Esophagus squamous epithelium (tissue), 5 donors: ENCODE measurements at regions not wholly inside any gene's neighbourhood (a gene's known extent, or its start where the extent isn't known, plus 50 kb on each side); places are given as distances from the start of the nearest gene placed in this dataset.
"Not testable (repeated sequence)": the region's sequence is repeated elsewhere in the genome, so short reads cannot be mapped to it uniquely, and the experiment has no call there.

Experiments
- DNase-seq: peaks from one replicate; lab custom pipeline; 2025; lab: John Stamatoyannopoulos, UW
- H3K27ac ChIP-seq, 4 donors: fragments of 200-600 bp; sonication (generic); one replicate each; pipeline ENCODE4 v1.5.1; 2016 to 2019; ENCODE audit warnings: mild to moderate bottlenecking in 1 of 4
- H3K27me3 ChIP-seq, 4 donors: fragments of 200-600 bp; sonication (generic); 1 replicate in 3 of 4; 2 replicates in 1 of 4; pipeline versions ENCODE4 v1.5.1 to v1.6.0; 2017 to 2021; ENCODE audit warnings: antibody characterized with exemption in 1 of 4
- H3K36me3 ChIP-seq, 3 donors: fragments of 200-600 bp; sonication (generic); one replicate each; pipeline ENCODE4 v1.5.1; 2016 to 2019
- H3K4me1 ChIP-seq, 3 donors: fragments of 200-600 bp; sonication (generic); one replicate each; pipeline ENCODE4 v1.5.1; 2017 to 2019
- H3K4me3 ChIP-seq, 4 donors: fragments of 200-600 bp; sonication (generic); 1 replicate in 3 of 4; 2 replicates in 1 of 4; pipeline ENCODE4 v1.5.1; 2016 to 2019; ENCODE audit warnings: mild to moderate bottlenecking in 2 of 4, moderate library complexity in 1 of 4
- H3K9me3 ChIP-seq, 3 donors: fragments of 200-600 bp; sonication (generic); one replicate each; pipeline ENCODE4 v1.5.1; 2016 to 2019
- CTCF ChIP-seq, 6 experiments: fragments of 450-650 bp in 4 of 6; fragments of 200-600 bp in 2 of 6; sonication (generic) in 2 of 6; IDR thresholded peaks; one replicate each; pipeline ENCODE4 v1.5.1; 2016 to 2019; ENCODE audit warnings: antibody characterized with exemption in 6 of 6, mild to moderate bottlenecking in 4 of 6, moderate library complexity in 4 of 6
- POLR2A ChIP-seq, 4 donors: fragments of 450-650 bp; IDR thresholded peaks; one replicate each; pipeline ENCODE4 v1.6.1; 2017; ENCODE audit warnings: antibody characterized with exemption in 4 of 4, mild to moderate bottlenecking in 4 of 4, moderate library complexity in 3 of 4
- whole genome bisulfite sequencing, 2 donors: methylation state at CpG; one replicate each; pipeline ENCODE4 v1.1.5; 2018; 5-methylcytosine and 5-hydroxymethylcytosine counted together
- intact Hi-C: fragments of 100-400 bp; cut with DNase I; formaldehyde crosslinking; loops from one replicate; pipeline ENCODE4 v1.15.0; 2022
- small RNA-seq, 4 donors: library from RNA; depleted of rRNA; stranded (forward); fragments of <200 nt; gene quantifications; one replicate each; pipeline ENCODE3, GENCODE V24; 2016
- donor health status: DM: yes; HTN: yes; CAD: no.

- 7 to 10% methylated on average over 6 to 10 of the region's 20 CpGs for WGBS, 2 donors
- peaks cover 0 to 5% (median 0%) of the 10 kb centered on the region in 3 donors for H3K9me3 ChIP-seq
- H3K4me1 ChIP-seq, result peaks cover 0 to 27% (median 4%) of the 10 kb centered on the region in 3 donors
- DNase-seq, result no peak
- intact Hi-C loops, result no loop called here
- TF ChIP-seq POLR2A (IDR thresholded peaks at IDR 0.05), result no peak
- TF ChIP-seq CTCF (IDR thresholded peaks at IDR 0.05), result no peak
- H3K4me3 ChIP-seq, result peak overlapping the region in 1 of 4 donors; percentile 22
- peaks cover 0 to 97% (median 6%) of the 10 kb centered on the region in 4 donors for H3K27me3 ChIP-seq
- H3K27ac ChIP-seq, result no peak overlapping the region
- no peaks in the 10 kb centered on the region for H3K36me3 ChIP-seq
Observed at GRCh38 chr15:34494084-34494399, 56.4 kb upstream of the GOLGA8A start.

- no peak for DNase-seq
- Histone ChIP-seq H3K27ac (no peak overlapping the region), H3K27me3 (peaks cover 0 to 99% (median 6%) of the 10 kb centered on the region in 4 donors), H3K4me1 (peaks cover 0 to 27% (median 4%) of the 10 kb centered on the region in 3 donors), H3K36me3 (no peaks in the 10 kb centered on the region), H3K9me3 (peaks cover 0 to 5% (median 0%) of the 10 kb centered on the region in 3 donors), H3K4me3 (no peak overlapping the region)
- intact Hi-C loops, result no loop called here
- WGBS, 2 donors, result 25 to 67% methylated on average over 1 of the region's 1 CpG
- TF ChIP-seq CTCF (IDR thresholded peaks at IDR 0.05) (no peak), POLR2A (IDR thresholded peaks at IDR 0.05) (no peak)
Observed at GRCh38 chr15:34493001-34493400, 55.4 kb upstream of the GOLGA8A start.

- H3K4me1 ChIP-seq, result peaks cover 0 to 24% (median 4%) of the 10 kb centered on the region in 3 donors
- WGBS, 2 donors, result 100% methylated on average over 1 of the region's 1 CpG
- H3K27ac ChIP-seq, H3K9me3 ChIP-seq, H3K4me3 ChIP-seq, intact Hi-C loops, H3K36me3 ChIP-seq, DNase-seq: not testable (repeated sequence)
- peaks cover 0 to 84% (median 6%) of the 10 kb centered on the region in 4 donors for H3K27me3 ChIP-seq
Observed at GRCh38 chr15:34491488-34491887, 53.9 kb upstream of the GOLGA8A start.

- Histone ChIP-seq H3K4me1 (peaks cover 0 to 16% (median 4%) of the 10 kb centered on the region in 3 donors), H3K27ac (no peak overlapping the region), H3K36me3 (no peaks in the 10 kb centered on the region), H3K9me3 (peaks cover 0 to 5% (median 0%) of the 10 kb centered on the region in 3 donors), H3K27me3 (peaks cover 0 to 76% (median 6%) of the 10 kb centered on the region in 4 donors), H3K4me3 (no peak overlapping the region)
- no peak for DNase-seq
- 17 to 67% methylated on average over 1 to 16 of the region's 38 CpGs for WGBS, 2 donors
- no peak for TF ChIP-seq POLR2A (IDR thresholded peaks at IDR 0.05)
- no peak for TF ChIP-seq CTCF (IDR thresholded peaks at IDR 0.05)
- intact Hi-C loops, result no loop called here
Observed at GRCh38 chr15:34490417-34491193, 53.0 kb upstream of the GOLGA8A start.

- DNase-seq, H3K4me1 ChIP-seq, H3K27ac ChIP-seq, intact Hi-C loops, H3K4me3 ChIP-seq, H3K36me3 ChIP-seq, H3K9me3 ChIP-seq: not testable (repeated sequence)
- WGBS, 2 donors, result 88 to 90% methylated on average over 4 to 29 of the region's 37 CpGs
- H3K27me3 ChIP-seq, result peaks cover 0 to 62% (median 2%) of the 10 kb centered on the region in 4 donors
Observed at GRCh38 chr15:34488973-34489959, 51.7 kb upstream of the GOLGA8A start.

Small RNAs in the stretch of these regions (small RNA-seq; reads per million reads assigned to genes)
- 0 reads per million in 4 donors for gene MIR1233-2
